Uterus (tissue), 2 donors: ENCODE measurements at regions not wholly inside any gene's neighbourhood (a gene's known extent, or its start where the extent isn't known, plus 50 kb on each side); places are given as distances from the start of the nearest gene placed in this dataset.

Experiments used
- POLR2A ChIP-seq, 2 donors: fragments of 450-650 bp; IDR thresholded peaks; one replicate each; pipeline ENCODE4 v1.6.1; 2016; ENCODE audit warnings: antibody characterized with exemption in 2 of 2, mild to moderate bottlenecking in 1 of 2, moderate library complexity in 1 of 2
- TF ChIP-seq, protein P1 (sequence below), 4 experiments: fragments of 200-600 bp in 2 of 4; fragments of 450-650 bp in 2 of 4; sonication (generic) in 2 of 4; IDR thresholded peaks; one replicate each; pipeline ENCODE4 v1.5.1; 2016 to 2019; ENCODE audit warnings: antibody characterized with exemption in 4 of 4, mild to moderate bottlenecking in 2 of 4, moderate library complexity in 1 of 4

DNA sequence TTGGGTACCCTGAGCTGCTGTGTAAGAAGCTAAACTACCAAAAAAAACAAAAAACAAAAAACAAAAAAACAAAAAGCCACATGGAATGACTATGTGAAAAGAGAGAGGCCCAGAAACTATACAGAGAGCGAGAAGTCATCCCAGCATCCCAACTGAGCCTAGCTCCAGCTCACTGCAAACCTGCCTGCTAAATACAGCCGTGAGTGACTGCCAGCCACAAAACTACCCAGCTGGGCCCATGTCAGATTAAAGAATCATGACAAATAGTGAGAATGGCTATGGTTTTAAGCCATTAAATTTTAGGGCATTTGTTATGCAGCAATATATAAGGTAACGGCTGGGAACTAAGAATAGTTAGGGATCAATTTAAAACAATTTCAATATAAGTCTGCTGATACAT, 335.1 kb upstream of the PDE4D start:
- no peak for TF ChIP-seq POLR2A (IDR thresholded peaks at IDR 0.05)
- TF ChIP-seq, protein P1, sequence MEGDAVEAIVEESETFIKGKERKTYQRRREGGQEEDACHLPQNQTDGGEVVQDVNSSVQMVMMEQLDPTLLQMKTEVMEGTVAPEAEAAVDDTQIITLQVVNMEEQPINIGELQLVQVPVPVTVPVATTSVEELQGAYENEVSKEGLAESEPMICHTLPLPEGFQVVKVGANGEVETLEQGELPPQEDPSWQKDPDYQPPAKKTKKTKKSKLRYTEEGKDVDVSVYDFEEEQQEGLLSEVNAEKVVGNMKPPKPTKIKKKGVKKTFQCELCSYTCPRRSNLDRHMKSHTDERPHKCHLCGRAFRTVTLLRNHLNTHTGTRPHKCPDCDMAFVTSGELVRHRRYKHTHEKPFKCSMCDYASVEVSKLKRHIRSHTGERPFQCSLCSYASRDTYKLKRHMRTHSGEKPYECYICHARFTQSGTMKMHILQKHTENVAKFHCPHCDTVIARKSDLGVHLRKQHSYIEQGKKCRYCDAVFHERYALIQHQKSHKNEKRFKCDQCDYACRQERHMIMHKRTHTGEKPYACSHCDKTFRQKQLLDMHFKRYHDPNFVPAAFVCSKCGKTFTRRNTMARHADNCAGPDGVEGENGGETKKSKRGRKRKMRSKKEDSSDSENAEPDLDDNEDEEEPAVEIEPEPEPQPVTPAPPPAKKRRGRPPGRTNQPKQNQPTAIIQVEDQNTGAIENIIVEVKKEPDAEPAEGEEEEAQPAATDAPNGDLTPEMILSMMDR (IDR thresholded peaks at IDR 0.05), result no peak
